ENCODE measurements at regions not wholly inside any gene's neighbourhood (a gene's known extent, or its start where the extent isn't known, plus 50 kb on each side); places are given as distances from the start of the nearest gene placed in this dataset.

GRCh38 chr3:145243875-145244274, 917.1 kb downstream of the PLOD2 start:
- no peak for TF ChIP-seq YY1 (IDR thresholded peaks at IDR 0.05; ENCODE audit: insufficient read depth, insufficient read length)
- no peak for TF ChIP-seq ZNF274 (IDR thresholded peaks at IDR 0.05; ENCODE audit: low read depth, low read length)
- no peak for TF ChIP-seq SUZ12 (IDR thresholded peaks at IDR 0.05; ENCODE audit: extremely low read depth, insufficient read depth, insufficient read length)

All from NT2/D1 (cell line).